Gastroesophageal sphincter (tissue), 3 donors: ENCODE measurements at regions not wholly inside any gene's neighbourhood (a gene's known extent, or its start where the extent isn't known, plus 50 kb on each side); places are given as distances from the start of the nearest gene placed in this dataset.

Experiments
- CTCF ChIP-seq, 4 experiments: fragments of 200-600 bp in 2 of 4; fragments of 450-650 bp in 2 of 4; sonication (generic) in 1 of 4; IDR thresholded peaks; one replicate each; pipeline ENCODE4 v1.5.1; 2017 to 2019; ENCODE audit warnings: antibody characterized with exemption in 4 of 4, mild to moderate bottlenecking in 2 of 4, moderate library complexity in 2 of 4
- EP300 ChIP-seq: sonication (generic); formaldehyde crosslinking; IDR thresholded peaks from one replicate; pipeline ENCODE4 v1.6.1; 2017; ENCODE audit warnings: antibody characterized with exemption, mild to moderate bottlenecking
- POLR2AphosphoS5 ChIP-seq: sonication (generic); formaldehyde crosslinking; IDR thresholded peaks from one replicate; pipeline ENCODE4 v1.6.1; 2017; ENCODE audit warnings: antibody characterized with exemption

DNA sequence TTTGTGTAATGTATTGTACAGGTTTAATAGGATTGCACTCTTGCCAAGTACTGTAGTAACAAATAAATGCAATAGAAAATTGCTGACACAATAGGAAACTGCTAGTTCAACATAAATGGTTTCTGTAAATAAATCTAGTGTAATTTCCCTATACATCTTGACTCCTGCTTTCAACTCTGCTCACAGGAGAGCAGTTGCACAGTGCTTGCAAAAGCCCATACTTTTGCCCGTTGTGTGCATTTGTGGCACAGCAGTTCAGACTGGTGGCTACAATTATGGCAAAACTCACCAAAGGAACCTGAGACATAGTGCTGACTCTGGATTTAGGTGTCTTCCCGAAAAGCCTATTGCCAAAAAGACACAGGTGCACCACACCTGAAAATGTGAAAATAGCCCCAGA, 953.3 kb upstream of the SLC35B3 start:
- TF ChIP-seq CTCF (IDR thresholded peaks at IDR 0.05) (no peak), POLR2AphosphoS5 (no peak), EP300 (no peak)
